PC-9 (cell line): ENCODE measurements at regions not wholly inside any gene's neighbourhood (a gene's known extent, or its start where the extent isn't known, plus 50 kb on each side); places are given as distances from the start of the nearest gene placed in this dataset.

Experiments
- BruUV-seq: library from RNA; stranded (reverse); fragments of 400-500 nt; replicated peaks from 2 replicates; lab custom pipeline; 2021; lab: Mats Ljungman, UMichigan
- CTCF ChIA-PET: fragments of 300-600 bp; sonication (Branson Sonifier 250); formaldehyde crosslinking; loops from one replicate; lab custom pipeline; 2022; ENCODE audit warnings: antibody characterized with exemption; lab: Charles Lee
- POLR2A ChIA-PET: fragments of 300-600 bp; sonication (Branson Sonifier 250); formaldehyde crosslinking; loops from one replicate; lab custom pipeline; 2022; ENCODE audit warnings: antibody characterized with exemption; ENCODE audit not compliant: unreplicated experiment; lab: Charles Lee
- DNase-seq, 2 experiments: peaks; one replicate each; pipeline versions ENCODE4 v3.0.0 to v3.0.0-alpha.2; 2015 to 2022; ENCODE audit warnings: mixed read lengths in 1 of 2
- H2AFZ ChIP-seq: fragments of 200-600 bp; sonication (generic); 2 replicates; pipeline ENCODE4 v1.8.1; 2017; ENCODE audit warnings: antibody characterized with exemption
- H3F3A ChIP-seq: fragments of 200-600 bp; sonication (generic); 2 replicates; pipeline ENCODE4 v1.8.1; 2017; ENCODE audit warnings: antibody characterized with exemption, mild to moderate bottlenecking, low read depth; ENCODE audit not compliant: insufficient read depth
- H3K27ac ChIP-seq: fragments of 200-600 bp; sonication (generic); 2 replicates; pipeline ENCODE4 v1.6.1; 2016; ENCODE audit warnings: mixed run types
- H3K27me3 ChIP-seq: fragments of 200-600 bp; sonication (generic); 2 replicates; pipeline ENCODE4 v1.6.1; 2016; ENCODE audit warnings: low read depth, mixed run types; ENCODE audit not compliant: insufficient read depth
- H3K36me3 ChIP-seq: fragments of 200-600 bp; sonication (generic); 2 replicates; pipeline ENCODE4 v1.6.1; 2016; ENCODE audit warnings: low read depth, mixed run types
- H3K4me1 ChIP-seq: fragments of 200-600 bp; sonication (generic); replicated peaks from 2 replicates; pipeline ENCODE4 v1.6.1; 2016; ENCODE audit warnings: mixed run types; ENCODE audit not compliant: insufficient read depth
- H3K4me2 ChIP-seq: fragments of 200-600 bp; sonication (generic); 2 replicates; pipeline ENCODE4 v1.6.1; 2017; ENCODE audit warnings: mixed run types
- H3K4me3 ChIP-seq: fragments of 200-600 bp; sonication (generic); 2 replicates; pipeline ENCODE4 v1.6.1; 2016; ENCODE audit warnings: mixed run types
- H3K79me2 ChIP-seq: fragments of 200-600 bp; sonication (generic); 2 replicates; pipeline ENCODE4 v1.6.1; 2017; ENCODE audit warnings: low read depth, mixed run types
- H3K9me2 ChIP-seq: fragments of 200-600 bp; sonication (generic); 2 replicates; pipeline ENCODE4 v1.8.1; 2017; ENCODE audit warnings: mild to moderate bottlenecking; ENCODE audit not compliant: insufficient read depth
- H3K9me3 ChIP-seq: fragments of 200-600 bp; sonication (generic); 2 replicates; pipeline ENCODE4 v1.8.1; 2016; ENCODE audit warnings: low read depth; ENCODE audit not compliant: insufficient read depth
- H4K20me1 ChIP-seq: fragments of 200-600 bp; sonication (generic); 2 replicates; pipeline ENCODE4 v1.8.1; 2017; ENCODE audit not compliant: insufficient read depth
- CTCF ChIP-seq: fragments of 200-600 bp; sonication (generic); conservative IDR thresholded peaks from 2 replicates; pipeline ENCODE4 v1.6.1; 2017; ENCODE audit warnings: mixed run types, antibody characterized with exemption, mild to moderate bottlenecking, moderate library complexity
- EZH2 ChIP-seq: fragments of 200-600 bp; sonication (generic); IDR thresholded peaks from 2 replicates; pipeline ENCODE4 v1.8.0; 2017; ENCODE audit warnings: antibody characterized with exemption, low read depth
- intact Hi-C: fragments of 100-400 bp; cut with micrococcal nuclease; formaldehyde crosslinking; loops from one replicate; pipeline ENCODE4 v1.10.0; 2022; ENCODE audit not compliant: unreplicated experiment

- Histone ChIP-seq H3K27ac (no peak overlapping the region), H4K20me1 (no peaks in the 10 kb centered on the region), H3K27me3 (no peaks in the 10 kb centered on the region), H2AFZ (no peak overlapping the region), H3K4me3 (no peak overlapping the region), H3K4me1 (no peaks in the 10 kb centered on the region), H3F3A (no peaks in the 10 kb centered on the region), H3K79me2 (no peaks in the 10 kb centered on the region), H3K9me2 (no peaks in the 10 kb centered on the region), H3K4me2 (no peak overlapping the region), H3K36me3 (no peaks in the 10 kb centered on the region), H3K9me3 (no peaks in the 10 kb centered on the region)
- ChIA-PET POLR2A (no interaction called here), CTCF (no interaction called here)
- intact Hi-C loops, result no loop called here
- no peak for DNase-seq
- TF ChIP-seq EZH2 (no peak), CTCF (no peak)
- no TSS peak for BruUV-seq
Observed at GRCh38 chr18:37712776-37713175, 147.2 kb upstream of the CELF4 start.

GRCh38 chr18:37711766-37712505, 146.3 kb upstream of the CELF4 start:
- Histone ChIP-seq H3K4me3 (no peak overlapping the region), H3K4me2 (no peak overlapping the region), H3K36me3 (no peaks in the 10 kb centered on the region), H3K27me3 (no peaks in the 10 kb centered on the region), H3K9me2 (no peaks in the 10 kb centered on the region), H2AFZ (no peak overlapping the region), H3K27ac (no peak overlapping the region), H3K9me3 (no peaks in the 10 kb centered on the region), H3K4me1 (no peaks in the 10 kb centered on the region), H3F3A (no peaks in the 10 kb centered on the region), H3K79me2 (no peaks in the 10 kb centered on the region), H4K20me1 (no peaks in the 10 kb centered on the region)
- ChIA-PET POLR2A (no interaction called here), CTCF (no interaction called here)
- TF ChIP-seq EZH2, result no peak
- TF ChIP-seq CTCF, result no peak
- no peak for DNase-seq
- intact Hi-C loops, result no loop called here
- BruUV-seq, result no TSS peak

- no peaks in the 10 kb centered on the region for H3K9me2 ChIP-seq
- no peak for DNase-seq
- intact Hi-C loops, result no loop called here
- no peaks in the 10 kb centered on the region for H3K4me1 ChIP-seq
- POLR2A ChIA-PET, result no interaction called here
- H3K9me3 ChIP-seq, result no peaks in the 10 kb centered on the region
- no peak overlapping the region for H3K4me3 ChIP-seq
- H3K79me2 ChIP-seq, result no peaks in the 10 kb centered on the region
- H3K4me2 ChIP-seq, result no peak overlapping the region
- no peaks in the 10 kb centered on the region for H3F3A ChIP-seq
- TF ChIP-seq CTCF, result no peak
- no peak for TF ChIP-seq EZH2
- H2AFZ ChIP-seq, result no peak overlapping the region
- CTCF ChIA-PET, result no interaction called here
- no peaks in the 10 kb centered on the region for H4K20me1 ChIP-seq
- no peak overlapping the region for H3K27ac ChIP-seq
- no peaks in the 10 kb centered on the region for H3K27me3 ChIP-seq
- no peaks in the 10 kb centered on the region for H3K36me3 ChIP-seq
- BruUV-seq, result no TSS peak
Observed at GRCh38 chr18:37710726-37711125, 145.1 kb upstream of the CELF4 start.
